ENCODE measurements at regions not wholly inside any gene's neighbourhood (a gene's known extent, or its start where the extent isn't known, plus 50 kb on each side); places are given as distances from the start of the nearest gene placed in this dataset.

DNA sequence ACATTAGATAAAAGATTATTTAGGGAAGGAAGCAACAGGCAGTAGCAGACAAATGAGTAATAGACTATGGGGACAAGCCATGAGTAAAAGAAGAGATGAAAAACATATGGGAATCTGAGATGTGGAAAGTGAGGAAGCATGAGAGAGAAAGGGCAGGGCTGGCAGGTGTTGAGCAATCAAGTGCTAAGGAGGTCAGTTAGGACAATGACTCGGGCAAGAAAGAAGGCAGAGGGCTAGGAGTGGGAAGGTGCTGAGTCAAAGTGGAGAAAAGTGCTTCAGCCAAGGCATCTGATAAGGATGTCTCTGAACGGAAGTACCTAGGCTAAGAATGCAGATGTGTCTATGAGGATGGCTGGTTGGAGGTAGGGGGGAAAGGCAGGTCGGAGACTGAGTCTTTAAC is 291.9 kb upstream of the HTR2A start:
- intact Hi-C loops (cut with micrococcal nuclease) = no loop called here

DNA sequence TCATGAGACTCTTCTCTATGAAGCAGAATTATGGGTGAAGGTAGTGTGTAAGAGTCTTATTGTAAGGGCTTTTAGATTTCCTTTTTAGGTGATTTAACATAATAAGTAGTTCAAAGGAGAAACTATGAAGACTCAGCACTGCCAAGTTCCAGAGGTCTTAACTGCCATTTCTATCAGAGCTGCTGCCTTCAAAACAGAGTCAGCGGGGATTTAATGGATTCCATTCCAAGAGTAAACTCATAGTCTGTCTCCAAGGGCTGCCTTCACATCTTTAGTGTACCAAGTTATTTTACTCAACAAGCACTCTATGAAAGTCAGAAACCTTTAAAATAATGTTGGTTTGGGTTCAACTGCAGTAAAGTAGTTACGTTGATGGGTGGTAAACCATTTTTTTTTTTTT is 289.6 kb upstream of the HTR2A start:
- intact Hi-C loops (cut with micrococcal nuclease) = no loop called here

DNA sequence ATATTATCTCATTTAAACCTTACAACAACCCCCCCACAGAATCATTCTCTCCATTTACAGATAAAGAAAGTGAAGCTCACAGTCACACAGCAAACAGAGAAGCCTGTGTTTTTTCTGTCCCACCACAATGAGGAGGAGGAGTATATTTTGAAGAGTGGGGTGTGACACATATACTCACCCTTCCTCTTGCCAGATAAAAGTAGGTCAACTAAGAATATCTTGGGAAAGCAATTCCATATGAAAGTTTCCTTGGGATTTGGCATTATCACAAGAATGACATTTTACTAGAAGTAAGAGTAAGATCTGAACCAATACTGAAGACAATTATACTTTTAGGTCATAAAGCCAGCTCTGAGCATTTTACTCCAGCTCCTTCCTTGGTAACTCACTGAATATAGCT is 287.5 kb upstream of the HTR2A start:
- intact Hi-C loops (cut with micrococcal nuclease) = no loop called here

DNA sequence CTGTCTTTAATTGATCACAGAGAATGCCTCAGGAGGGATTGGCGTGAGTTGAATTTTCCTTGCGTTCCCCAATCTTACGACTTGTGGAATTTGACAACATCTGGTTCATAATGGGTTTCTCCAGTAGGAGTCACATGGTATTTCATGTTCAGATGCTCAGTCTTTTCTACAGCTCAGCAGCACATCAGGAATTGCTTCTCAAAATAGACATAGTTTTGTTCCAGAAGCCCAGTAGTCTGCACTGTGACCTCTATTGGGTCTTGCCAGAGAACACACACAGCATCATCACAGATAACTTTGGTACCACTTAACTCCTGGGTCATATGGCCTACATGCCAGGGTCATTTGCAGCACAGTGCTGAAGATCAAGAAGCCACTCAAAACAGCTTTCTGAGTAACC is 282.5 kb upstream of the HTR2A start:
- intact Hi-C loops (cut with micrococcal nuclease) = no loop called here

DNA sequence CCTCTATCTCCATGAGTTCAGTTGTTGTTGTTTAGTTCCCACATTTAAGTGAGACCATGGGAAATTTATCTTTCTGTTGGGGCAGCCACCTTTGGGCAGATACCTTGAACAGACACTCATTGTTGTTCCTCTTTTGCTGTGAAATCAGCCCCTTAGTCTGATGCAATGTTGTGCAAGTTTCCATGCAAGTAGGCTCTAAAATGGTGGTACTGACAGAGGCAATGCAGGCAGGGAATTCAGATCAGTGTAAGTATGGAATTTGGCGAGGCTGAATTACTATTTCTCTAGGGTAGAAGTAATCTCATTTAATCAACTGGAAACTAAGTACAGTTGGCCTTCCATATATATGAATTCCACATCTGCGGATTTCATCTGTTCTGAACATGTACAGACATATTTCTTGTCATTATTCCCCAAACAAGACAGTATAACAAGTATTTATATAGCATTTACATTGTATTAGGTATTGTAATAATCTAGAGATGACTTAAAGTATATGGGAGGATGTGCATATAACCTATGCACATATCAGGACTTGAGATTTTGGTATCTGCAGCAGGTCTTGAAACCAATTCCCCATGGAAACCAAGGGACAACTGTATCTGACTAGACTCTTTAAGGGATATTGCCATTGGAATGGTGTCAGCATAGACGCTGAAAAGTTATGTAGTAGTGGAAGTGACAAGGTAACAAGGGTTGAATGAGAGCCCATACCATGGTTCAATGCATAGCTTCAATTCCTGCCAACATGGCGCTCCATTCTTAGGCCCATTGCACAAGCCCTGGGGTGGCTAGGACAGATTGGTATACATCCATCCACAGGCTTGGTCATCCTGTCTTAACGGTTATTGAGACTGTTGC is 281.5 kb upstream of the HTR2A start:
- intact Hi-C loops (cut with micrococcal nuclease) = no loop called here

DNA sequence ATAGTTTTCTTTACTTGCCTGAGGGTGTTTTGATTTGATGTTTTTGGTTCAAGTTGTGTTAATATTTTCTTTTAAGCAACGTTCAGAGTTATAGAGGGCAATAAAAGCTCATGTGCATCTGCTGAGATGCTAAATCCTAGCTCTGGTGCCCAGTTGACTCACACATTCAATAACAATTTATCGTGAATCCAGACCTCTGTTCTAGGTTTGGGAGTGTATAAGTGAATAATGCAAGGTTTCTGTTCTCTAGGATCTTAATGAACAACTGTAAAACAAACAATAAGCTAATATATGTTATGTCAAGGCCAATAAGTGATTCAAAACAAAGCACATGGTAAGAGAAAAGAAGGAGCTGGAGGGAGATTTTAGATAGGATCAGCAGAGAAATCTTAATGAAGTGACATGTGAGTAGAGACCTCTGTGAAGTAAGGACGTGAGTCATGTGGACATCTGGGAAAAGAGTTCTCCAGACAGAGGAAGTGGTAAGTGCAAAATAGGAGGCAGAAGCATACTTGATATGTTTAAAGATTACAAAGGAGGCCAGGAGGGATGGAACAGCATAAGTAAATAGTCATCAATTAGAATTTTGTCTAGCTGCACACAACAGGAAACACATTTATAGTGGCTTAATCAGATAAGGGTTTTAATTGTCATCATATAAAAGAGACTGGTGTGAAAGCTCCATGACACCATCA is 278.5 kb upstream of the HTR2A start:
- intact Hi-C loops (cut with micrococcal nuclease) = no loop called here

DNA sequence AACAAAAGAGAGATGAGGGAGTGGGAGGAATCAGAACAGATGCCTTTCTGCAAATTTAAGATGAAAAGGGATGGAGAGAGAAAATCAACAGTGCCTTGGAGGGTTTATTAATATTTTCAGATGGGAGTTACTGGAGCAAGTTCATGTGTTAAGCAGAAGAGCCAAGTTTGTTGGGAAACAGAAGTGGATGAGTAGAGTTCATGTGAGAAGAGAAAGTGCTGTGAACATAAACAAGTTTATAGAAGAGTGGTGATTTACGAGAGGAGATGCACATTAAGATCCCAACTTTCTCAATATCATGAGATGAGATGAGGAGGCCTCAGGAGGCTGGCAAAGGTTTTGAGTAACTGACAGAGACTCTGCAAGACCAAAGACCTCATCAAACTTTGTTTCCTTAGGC is 274.1 kb upstream of the HTR2A start:
- intact Hi-C loops (cut with micrococcal nuclease) = no loop called here

DNA sequence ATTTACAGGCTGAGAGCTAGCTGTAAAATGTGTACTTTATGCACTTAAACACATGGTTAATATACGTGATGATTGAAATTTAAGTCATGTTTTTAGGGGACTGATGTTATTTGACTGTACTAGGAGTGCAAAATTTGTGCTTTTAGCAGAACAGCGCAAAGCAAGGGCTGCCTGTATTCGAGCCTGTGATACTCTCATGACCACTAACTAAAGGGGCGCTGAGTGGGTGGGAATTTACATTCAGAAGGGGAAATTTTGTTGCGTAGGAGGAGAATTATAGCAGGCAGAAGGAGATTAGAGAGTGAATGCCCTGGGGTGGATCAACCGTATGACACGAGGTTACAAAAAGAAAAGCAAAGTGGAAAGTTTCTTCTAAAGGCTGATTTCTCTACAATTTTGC is 271.8 kb upstream of the HTR2A start:
- intact Hi-C loops (cut with micrococcal nuclease) = no loop called here

DNA sequence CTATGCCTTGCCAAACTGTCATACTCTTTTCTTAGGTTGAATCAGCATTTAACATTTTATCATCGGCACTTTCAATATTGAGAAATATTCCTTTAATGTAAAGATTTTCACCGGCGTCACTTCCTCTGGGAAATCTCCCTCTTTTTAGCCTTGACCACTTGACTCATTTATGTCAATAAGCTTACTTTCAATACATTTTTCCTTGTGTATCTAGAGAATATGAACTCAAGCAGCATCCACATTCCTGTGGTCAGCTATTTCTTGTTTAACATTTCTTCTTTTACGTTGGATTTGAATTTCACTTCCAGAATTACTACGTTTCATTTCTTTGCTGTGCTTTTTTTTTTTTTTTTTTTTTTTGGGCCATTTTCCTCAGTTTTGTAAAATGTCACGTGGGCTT is 271.2 kb upstream of the HTR2A start:
- intact Hi-C loops (cut with micrococcal nuclease) = no loop called here

DNA sequence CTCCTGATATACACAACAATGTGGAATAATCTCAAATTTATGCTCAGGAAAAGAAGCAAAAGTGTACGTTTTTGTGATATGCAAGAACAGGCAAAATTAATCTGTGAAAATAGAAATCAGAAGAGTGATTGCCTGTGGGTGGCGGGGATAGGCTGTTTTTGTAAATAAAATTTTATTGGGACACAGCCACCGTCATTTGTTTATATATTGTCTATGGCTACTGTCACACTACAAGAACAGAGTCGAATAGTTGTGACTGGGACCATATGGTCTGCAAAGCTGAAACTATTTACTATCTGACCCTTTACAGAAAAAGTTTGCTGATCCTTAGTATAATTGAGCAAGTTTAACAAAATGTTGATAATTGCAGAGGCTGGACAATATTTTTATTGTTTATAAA is 269.5 kb upstream of the HTR2A start:
- intact Hi-C loops (cut with micrococcal nuclease) = no loop called here

DNA sequence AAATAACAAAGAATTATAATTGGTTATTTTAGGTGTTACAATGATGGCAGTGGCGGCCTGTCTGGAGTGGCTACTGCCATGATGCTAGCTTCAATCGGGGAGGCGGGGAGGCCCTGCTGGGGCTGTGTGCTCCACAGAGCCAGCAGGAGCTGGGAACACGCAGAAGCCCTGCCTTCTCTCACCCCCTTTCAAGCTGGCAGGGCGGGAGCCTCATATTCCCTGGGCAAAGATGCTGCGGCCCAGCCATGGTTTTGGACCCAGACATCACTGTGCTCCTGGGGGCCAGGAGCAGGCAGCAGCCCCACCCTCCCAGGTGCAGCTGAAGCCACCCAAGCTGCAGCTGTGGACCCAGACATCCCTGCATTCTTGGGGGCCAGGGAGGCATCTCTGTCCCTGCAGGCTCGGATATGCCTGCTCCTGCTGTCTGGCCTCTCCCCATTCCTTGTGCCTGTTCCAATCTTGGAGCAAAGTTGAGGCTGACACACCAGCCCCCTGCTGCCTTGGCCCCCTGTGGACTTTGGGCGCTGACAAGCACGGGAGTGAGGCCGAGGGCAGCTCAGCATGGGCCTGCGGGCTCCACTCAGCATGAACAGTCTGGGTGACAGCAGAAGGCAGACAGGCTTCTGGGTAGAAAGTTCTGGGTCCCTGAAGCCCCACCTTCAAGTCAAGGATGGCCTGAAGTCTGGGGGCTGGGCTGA is 263.1 kb upstream of the HTR2A start:
- intact Hi-C loops (cut with micrococcal nuclease) = no loop called here

DNA sequence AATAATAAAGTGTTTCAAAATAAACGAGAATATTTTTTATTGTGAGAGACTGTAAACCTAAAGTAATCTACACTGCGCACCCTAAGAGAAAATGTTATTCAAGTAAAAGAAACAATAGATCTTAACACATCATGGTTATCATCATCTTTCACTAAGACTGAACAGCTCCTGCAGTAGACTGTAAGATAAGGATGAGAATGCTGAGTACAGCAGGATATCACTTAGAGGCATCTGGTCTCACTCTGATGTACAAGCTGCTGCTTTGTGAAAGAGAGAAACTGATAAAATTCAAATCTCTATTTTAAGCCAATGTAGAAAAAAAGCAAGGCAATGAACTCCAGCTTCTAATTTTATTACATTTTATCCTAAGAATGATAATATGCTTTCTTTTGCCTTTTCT is 261.7 kb upstream of the HTR2A start:
- intact Hi-C loops (cut with micrococcal nuclease) = no loop called here

DNA sequence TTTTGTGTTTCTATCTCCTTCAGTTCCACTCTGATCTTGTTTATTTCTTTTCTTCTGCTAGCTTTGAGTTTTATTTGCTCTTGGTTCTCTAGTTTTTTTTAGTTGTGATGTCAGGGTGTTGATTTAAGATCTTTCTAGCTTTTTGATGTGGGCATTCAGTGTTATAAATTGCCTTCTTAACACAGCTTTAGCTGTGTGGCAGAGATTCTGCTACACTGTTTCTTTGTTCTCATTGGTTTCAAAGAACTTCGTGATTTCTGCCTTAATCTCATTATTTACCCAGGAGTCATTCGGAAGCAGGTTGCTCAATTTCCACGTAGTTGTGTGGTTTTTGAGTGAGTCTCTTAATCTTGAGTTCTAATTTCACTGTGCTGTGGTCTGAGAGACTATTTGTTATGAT is 251.7 kb upstream of the HTR2A start:
- intact Hi-C loops (cut with micrococcal nuclease) = no loop called here

DNA sequence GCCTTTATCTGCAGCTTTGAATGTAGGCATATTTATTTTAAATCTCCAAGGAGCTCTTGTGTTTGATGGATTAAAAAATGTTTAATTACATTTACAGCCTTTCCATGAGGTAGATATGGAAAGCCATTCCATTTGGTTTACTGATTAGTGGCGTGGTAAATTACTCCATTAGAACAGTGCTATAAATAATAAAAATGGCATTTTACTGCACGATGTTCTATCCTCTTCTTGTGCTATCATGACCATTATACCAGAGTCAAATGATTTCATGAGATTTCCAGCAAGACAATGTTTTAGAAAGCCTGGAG is 250.9 kb upstream of the HTR2A start:
- intact Hi-C loops (cut with micrococcal nuclease) = no loop called here

DNA sequence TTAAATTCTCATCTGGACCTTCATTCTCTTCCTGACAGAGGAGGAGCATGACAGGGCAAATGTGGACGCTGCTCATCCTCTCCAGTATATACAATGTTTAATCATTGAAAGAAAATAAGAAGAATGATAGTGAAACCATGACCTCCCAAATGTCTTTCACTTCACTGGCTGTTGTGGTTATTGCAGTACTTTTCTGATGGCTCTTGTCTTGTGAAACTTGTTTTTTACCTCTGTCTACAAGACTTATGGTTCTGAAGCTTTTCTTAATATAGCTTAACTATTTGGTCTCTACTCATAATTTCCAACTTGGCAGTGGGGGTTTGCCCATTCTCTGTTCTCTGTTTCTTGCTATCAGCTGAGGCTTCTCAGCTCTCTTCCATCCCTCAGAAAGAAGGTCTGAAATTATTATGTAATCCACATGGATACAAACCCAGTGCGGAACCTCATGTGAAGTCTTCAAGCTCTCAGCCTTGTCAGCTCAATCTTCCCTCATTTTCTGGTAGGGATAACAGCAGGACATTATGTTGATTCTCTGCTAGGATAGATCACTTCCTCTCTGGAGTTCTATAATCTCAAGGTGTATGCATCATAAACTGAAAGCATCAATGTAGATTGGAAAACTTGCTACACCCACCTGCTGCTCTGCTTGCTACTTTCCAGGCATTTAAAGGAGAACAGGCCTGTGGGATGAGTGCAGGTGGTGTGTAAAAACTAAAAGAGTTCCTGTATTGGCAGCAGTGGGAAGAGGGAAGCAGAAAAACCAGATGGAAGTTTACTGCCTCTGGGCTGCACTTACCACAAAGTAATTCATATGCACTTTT is 250.3 kb upstream of the HTR2A start:
- intact Hi-C loops (cut with micrococcal nuclease) = no loop called here

DNA sequence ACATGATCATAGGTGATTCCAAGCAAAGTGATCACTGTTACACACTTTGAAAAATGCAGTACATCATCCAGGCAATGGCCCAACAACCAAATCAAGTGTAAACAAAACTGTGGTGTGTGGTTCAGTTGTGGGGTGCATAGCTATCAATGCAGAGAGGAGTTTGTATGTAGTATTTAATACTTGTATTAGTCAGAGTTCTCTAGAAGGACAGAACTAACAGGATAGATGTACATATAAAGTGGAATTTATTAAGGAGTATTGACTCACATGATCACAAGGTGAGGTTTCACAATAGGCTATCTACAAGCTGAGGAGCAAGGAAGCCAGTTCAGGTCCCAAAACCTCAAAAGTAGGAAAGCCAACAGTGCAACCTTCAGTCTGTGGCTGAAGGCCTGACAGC is 249.3 kb upstream of the HTR2A start:
- intact Hi-C loops (cut with micrococcal nuclease) = no loop called here

DNA sequence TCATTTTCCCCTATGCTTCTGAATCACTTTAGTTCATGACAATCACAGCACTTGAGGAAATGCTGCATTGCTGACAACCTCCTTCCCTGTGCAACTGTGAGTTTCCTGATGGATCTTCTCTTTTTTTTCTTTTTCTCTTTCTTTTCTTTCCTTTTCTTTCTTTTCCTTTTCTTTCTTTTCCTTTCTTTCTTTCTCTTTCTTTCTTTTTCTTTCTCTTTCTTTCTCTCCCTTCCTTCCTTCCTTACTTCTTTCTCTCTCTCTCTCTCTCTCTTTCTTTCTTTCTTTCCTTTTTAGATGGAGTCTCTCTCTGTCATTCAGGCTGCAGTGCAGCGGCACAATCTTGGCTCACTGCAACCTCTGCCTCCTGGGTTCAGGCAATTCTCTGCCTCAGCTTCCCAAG is 247.9 kb upstream of the HTR2A start:
- intact Hi-C loops (cut with micrococcal nuclease) = no loop called here

DNA sequence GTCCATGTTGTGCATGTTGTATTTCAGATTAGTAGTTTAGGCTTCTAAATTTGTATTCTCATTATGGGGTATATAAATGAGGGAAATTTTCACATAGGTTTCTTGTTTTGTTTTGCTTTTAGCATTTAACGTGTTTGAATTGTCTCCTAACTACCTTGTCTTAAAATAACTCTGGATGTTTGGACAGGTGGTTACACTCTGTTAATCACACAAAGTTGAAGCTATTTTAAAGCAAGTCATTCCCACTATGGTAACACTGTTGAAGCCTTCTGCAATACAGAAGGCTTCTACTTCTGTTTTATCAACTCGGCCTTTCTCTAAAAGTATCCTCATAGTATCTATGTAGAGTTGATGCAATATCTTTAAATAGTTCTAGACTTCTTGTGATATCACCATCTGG is 245.3 kb upstream of the HTR2A start:
- intact Hi-C loops (cut with micrococcal nuclease) = no loop called here

DNA sequence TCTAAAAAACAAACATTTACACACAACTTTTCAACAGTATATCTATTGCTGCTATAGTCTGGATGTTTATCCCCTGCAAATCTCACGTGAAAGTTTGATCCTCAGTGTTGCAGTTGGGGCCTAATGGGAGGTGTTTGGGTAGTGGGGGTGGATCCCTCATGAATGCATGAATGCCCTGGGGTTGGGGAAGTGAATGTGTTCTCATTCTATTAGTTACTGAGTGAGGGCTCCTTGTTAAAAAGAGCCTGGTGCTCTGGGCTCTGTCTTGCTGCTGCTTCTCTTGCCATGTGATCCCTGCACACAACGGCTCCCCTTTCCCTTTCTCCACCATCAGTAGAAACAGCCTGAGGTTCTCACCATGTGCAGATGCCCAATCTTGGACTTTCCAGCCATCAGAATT is 242.7 kb upstream of the HTR2A start:
- intact Hi-C loops (cut with micrococcal nuclease) = no loop called here

DNA sequence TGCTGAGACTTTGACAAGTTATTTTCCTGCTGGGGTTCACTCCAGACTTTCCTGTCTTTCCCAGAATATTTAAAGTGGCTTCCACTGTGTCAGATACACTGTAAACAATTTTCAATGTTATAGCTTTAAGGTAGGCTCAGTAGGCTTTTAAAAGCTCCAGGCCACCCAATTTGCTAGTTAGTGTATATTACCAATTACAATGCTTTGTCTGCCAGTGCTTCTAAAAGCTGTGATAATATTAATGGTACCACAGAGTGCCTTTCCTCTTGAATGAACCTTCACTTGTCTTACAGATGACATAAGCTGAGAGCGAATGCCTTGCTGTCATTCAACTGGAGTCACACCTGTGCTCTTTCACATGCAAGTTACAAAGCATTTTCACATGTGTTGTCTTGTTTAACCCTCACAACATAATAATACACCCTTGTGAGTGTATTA is 239.7 kb upstream of the HTR2A start:
- intact Hi-C loops (cut with micrococcal nuclease) = no loop called here

DNA sequence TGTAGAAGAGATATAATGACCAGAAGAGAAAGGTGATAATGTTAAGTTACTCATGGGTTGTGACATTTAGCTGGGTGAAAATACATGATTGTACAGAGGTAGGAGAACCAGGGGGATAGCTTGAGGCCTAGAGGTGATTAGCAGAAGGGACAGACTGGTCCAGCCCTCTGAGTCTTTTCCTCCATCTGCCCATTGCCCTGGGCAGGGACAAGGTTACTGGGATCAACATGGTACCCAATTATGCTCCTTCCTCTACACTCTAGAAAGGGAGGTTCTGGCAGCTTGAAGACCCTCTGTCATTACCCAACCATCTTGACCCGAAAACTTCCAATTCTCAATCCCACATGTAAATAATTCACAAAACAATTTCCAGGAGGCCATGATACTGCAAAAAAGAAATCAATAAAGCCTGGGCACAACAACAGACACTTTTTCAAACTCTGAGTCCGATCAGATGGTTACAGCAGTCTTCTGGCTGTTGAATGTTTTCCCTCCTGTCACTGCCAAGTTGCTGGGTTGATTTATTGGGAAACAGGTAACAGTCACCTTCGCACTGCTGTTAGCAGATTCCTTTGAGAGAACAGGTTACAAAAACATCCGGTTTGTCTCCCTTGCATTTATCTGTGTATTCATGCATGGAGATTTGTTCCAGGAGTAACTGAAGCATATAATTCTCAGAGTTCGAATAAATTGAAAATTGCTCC is 239.1 kb upstream of the HTR2A start:
- intact Hi-C loops (cut with micrococcal nuclease) = no loop called here
